ENCODE measurements at regions not wholly inside any gene's neighbourhood (a gene's known extent, or its start where the extent isn't known, plus 50 kb on each side); places are given as distances from the start of the nearest gene placed in this dataset.

DNA sequence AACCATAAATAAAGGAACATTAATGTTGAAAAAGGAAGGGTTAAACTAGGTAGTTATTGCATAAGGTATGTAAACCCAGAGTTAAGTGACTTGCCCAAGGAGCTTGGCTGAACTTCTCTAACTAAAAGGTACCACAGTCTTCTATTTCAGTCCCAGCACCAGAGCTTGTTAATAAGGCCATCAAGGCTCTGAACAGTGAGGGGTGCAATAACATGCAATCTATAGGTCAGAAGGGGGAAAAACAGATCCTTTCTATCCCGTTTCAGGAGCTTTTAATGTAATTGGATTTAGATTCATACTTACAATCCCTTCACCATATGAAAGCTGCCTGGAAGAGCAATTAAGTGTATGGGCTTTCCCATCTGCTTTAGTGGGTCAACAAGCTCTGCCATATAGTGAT lies 441.5 kb upstream of the SPRY2 start:
- TF ChIP-seq, protein P1, sequence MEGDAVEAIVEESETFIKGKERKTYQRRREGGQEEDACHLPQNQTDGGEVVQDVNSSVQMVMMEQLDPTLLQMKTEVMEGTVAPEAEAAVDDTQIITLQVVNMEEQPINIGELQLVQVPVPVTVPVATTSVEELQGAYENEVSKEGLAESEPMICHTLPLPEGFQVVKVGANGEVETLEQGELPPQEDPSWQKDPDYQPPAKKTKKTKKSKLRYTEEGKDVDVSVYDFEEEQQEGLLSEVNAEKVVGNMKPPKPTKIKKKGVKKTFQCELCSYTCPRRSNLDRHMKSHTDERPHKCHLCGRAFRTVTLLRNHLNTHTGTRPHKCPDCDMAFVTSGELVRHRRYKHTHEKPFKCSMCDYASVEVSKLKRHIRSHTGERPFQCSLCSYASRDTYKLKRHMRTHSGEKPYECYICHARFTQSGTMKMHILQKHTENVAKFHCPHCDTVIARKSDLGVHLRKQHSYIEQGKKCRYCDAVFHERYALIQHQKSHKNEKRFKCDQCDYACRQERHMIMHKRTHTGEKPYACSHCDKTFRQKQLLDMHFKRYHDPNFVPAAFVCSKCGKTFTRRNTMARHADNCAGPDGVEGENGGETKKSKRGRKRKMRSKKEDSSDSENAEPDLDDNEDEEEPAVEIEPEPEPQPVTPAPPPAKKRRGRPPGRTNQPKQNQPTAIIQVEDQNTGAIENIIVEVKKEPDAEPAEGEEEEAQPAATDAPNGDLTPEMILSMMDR (IDR thresholded peaks at IDR 0.05; ENCODE audit: poor library complexity, severe bottlenecking), result no peak
- TF ChIP-seq EP300 (conservative IDR thresholded peaks at IDR 0.05; ENCODE audit: poor library complexity, severe bottlenecking) (no peak), POLR2AphosphoS5 (IDR thresholded peaks at IDR 0.05) (no peak), TAF1 (IDR thresholded peaks at IDR 0.05; ENCODE audit: low read depth) (no peak), RAD21 (conservative IDR thresholded peaks at IDR 0.05) (no peak)
- TF ChIP-seq, protein P2, sequence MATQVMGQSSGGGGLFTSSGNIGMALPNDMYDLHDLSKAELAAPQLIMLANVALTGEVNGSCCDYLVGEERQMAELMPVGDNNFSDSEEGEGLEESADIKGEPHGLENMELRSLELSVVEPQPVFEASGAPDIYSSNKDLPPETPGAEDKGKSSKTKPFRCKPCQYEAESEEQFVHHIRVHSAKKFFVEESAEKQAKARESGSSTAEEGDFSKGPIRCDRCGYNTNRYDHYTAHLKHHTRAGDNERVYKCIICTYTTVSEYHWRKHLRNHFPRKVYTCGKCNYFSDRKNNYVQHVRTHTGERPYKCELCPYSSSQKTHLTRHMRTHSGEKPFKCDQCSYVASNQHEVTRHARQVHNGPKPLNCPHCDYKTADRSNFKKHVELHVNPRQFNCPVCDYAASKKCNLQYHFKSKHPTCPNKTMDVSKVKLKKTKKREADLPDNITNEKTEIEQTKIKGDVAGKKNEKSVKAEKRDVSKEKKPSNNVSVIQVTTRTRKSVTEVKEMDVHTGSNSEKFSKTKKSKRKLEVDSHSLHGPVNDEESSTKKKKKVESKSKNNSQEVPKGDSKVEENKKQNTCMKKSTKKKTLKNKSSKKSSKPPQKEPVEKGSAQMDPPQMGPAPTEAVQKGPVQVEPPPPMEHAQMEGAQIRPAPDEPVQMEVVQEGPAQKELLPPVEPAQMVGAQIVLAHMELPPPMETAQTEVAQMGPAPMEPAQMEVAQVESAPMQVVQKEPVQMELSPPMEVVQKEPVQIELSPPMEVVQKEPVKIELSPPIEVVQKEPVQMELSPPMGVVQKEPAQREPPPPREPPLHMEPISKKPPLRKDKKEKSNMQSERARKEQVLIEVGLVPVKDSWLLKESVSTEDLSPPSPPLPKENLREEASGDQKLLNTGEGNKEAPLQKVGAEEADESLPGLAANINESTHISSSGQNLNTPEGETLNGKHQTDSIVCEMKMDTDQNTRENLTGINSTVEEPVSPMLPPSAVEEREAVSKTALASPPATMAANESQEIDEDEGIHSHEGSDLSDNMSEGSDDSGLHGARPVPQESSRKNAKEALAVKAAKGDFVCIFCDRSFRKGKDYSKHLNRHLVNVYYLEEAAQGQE (IDR thresholded peaks at IDR 0.05; ENCODE audit: borderline replicate concordance), result no peak
